HG03575 (cell line): ENCODE measurements at regions not wholly inside any gene's neighbourhood (a gene's known extent, or its start where the extent isn't known, plus 50 kb on each side); places are given as distances from the start of the nearest gene placed in this dataset.

Source experiments
- ATAC-seq: cut with Tn5 transposase; IDR thresholded peaks from one replicate; pipeline ENCODE4 v1.9.1; 2021; ENCODE audit not compliant: unreplicated experiment, insufficient number of reproducible peaks, low FRiP score; ENCODE audit errors: extremely low read depth

DNA sequence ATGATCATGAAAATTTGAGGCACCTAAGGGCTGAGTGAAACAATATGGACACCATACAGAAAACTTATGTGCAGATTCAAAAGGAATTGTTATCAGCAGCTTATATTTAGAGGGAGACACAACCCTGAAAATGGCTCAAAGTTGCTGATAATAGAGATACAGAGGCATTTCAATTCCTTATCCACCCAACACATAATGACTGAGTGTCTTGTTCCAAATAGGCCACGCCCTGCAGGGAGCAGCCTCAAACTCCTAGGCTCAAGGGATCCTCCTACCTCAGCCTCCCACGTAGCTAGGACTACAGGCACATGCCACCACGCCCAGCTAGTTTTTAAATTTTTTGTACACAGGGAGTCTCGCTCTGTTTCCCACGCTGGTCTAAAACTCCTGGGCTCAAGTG, 79.0 kb downstream of the LBH start:
- ATAC-seq, result no peak

GRCh38 chr2:30310955-30311354, 79.6 kb downstream of the LBH start:
- ATAC-seq, result no peak

DNA sequence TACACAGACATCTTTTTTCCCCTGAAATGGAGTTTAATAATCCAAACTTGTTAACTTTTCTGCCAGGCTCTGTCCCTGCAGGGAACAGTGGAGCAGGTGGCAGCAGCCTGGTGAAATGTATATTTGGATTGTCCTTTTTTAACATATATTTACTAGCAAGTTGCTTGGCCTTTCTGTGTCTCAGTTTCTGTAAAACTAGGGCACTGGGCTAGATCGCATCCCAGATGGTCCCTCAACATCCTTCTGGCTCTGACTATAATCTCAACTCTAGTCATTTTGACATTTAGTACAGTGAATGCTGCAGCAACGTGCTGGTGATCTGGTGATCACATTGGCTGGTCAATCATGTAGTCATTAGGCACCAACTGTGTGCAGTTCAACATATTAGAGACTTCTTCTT, 80.4 kb downstream of the LBH start:
- ATAC-seq, result no peak

GRCh38 chr2:30312916-30313315, 81.6 kb downstream of the LBH start:
- no peak for ATAC-seq

DNA sequence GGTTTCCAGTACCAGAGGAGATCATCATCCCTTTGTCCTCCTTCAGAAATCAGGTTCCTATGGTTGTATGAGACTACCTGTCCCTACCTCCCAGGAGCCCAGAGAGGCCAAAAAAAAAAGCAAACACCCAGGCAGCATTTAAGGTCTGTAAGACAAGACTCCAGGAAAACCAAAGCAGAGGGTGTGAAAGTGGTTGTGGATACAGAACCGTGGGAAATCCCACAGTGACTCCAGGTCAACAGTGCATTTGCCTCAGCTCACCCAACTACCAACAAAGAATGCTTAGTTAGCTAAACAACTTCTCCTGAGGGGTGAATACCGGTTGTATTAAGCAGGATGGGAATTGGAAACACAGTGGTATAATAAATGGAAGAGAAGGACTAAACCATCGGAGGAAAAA, 83.6 kb downstream of the LBH start:
- ATAC-seq, result no peak

- ATAC-seq, result no peak
Observed at GRCh38 chr2:30315391-30316063, 84.2 kb downstream of the LBH start.

- no peak for ATAC-seq
Observed at GRCh38 chr2:30316408-30316807, 85.1 kb downstream of the LBH start.

GRCh38 chr2:30318987-30319782, 87.9 kb downstream of the LBH start:
- ATAC-seq, result no peak

- no peak for ATAC-seq
Observed at GRCh38 chr2:30321466-30321865, 90.1 kb downstream of the LBH start.

DNA sequence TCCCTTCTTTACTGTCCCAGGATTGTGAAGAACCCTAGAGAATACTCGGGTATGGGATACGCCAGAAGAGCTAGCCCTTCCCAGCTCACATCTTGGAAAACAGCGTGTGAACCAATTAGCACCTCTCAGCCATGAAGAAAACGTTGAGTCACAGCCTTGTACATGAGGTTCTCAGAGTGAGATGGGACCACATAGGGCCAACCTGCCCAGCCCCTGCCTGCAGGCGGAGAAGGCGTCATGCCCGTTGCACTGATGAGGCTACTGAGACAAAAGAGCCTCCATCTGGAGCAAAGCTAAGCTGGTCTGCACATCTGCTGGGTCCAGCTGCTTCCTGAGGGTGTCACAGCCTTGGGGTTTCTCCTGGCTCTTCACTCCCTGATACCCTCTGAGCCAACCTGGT, 92.2 kb downstream of the LBH start:
- ATAC-seq, result no peak

DNA sequence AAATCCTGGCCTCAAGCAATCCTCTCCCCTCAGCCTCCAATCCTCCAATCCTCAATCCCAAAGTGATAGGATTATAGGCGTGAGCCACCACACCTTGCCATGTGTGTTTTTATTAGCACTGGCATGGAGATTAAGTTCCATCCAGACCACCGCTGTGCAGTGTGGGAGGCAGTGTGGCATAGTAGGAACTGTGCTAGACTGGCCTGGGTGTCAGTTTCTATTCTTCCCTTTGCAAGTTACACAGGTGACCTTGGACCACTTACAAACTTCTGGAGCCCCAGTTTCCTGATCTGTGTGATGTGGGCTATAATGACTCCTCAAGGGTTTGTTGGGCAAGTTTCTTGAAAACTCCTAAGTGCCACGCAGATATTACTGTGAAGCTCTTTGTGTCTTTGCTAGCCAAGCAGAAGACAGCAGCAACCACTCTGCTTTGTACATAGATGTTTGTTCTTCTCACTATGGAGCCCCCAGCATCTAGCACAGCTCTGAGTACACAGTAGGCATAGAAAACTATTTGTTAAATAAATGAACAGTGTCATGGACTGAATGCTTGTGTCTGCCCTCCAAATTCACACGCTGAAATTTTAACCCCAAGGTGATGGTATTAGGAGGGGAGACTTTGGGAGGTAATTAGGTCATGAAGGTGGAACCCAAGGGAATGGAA, 93.0 kb downstream of the LBH start:
- no peak for ATAC-seq

DNA sequence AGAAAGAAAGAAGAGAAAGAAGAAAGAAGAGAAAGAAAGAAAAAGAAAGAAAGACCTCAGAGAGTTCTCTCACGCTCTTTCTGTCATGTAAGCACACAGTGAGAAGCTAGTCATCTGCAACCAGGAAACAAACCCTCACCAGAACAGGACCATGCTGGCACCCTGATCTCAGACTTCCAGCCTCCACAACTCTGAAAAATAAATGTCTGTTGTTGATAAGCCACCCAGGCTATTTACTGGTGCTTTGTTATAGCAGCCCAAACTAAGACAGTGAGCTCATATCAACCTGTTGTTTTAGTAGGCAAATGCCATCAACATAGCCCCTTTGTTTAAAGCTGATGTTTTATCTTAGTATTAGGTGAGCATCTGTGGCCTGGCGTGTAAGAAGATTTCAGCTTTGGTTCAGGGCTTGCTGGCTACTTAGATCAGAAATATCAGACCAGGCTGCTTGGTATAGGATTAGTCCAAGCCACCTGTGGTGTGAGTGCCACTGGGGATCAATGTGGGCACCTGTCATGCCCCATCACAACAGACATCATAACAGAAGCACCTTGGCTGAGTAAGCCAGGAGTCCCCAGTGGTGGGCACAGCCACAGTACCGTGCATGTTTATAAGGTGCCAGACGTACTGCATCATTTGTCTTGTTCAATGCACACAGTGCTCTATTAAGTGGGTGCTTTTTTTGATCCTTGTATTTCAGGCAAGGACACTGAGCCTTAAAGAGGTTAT, 94.4 kb downstream of the LBH start:
- no peak for ATAC-seq

DNA sequence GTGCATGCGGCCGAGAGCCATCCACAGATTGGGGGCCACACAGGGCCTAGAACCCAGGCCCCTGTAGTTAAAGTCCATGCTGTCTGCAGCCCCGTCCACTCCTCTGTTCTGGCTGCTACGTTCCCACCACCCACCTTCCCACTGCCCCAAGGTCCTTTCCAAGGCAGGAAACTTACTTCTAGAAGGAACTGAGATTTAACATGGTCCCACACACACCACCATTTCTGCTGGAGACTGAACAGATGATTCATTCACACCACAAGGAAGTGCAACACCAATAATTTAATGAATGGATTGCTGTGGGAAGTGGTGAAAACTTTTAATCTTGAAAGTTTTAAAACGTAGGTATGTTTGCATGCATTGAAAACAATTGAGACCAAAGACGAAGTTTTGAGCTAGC, 95.2 kb downstream of the LBH start:
- no peak for ATAC-seq

- no peak for ATAC-seq
Observed at GRCh38 chr2:30331038-30331437, 99.7 kb downstream of the LBH start.

GRCh38 chr2:30331869-30332268, 100.5 kb downstream of the LBH start:
- ATAC-seq, result no peak

DNA sequence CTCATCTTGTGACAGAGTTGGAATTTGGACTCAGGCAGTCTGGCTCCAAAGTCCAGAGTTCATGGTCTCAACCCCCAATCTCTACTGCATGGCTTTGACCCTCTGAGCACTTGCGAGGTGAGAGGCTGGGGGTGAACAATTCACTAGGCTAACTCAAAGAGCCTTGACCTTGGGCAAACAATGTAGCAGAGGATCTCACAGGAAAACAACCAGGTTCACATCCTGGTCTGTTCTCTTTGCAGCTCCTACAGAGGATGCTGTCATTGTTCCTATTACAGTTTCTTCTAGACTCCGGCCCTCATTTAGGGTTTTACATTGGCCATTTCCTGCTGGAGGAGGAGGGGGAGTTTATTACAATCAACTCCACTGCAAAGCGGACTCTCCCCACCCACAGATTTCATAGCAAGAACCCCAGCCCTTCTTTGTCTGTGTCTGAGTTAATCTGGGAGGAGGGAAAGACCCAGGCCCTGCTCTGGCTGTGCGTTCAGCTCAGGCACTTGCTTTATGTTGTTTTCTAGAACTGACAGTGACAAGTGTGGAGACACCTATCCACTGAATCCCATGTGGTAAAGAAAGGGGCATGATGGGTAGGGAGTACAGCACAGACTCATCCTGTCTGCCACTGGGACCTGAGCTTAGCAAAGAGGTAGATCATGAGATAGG, 101.6 kb downstream of the LBH start:
- ATAC-seq, result no peak

- ATAC-seq, result no peak
Observed at GRCh38 chr2:30334762-30335363, 103.5 kb downstream of the LBH start.

DNA sequence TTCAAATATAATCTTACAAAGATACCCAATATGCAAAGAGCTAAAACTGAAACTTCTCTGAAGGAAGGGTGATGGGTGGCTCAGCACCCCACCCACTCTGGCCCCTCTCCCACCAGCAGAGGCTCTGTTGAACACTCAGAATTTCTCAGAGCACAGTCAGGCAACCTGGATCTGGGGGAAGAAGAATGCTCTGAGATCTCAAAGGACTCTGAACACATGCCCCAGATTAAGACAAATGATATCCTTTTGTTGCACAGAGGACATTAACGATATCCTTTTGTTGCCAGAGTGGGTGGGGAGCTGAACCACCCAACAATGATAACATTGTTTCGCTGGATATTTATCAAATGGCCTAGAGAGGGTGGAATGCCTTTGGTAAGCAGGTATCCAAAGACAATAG, 104.8 kb downstream of the LBH start:
- ATAC-seq, result no peak
